HEK293T (cell line): ENCODE measurements at regions not wholly inside any gene's neighbourhood (a gene's known extent, or its start where the extent isn't known, plus 50 kb on each side); places are given as distances from the start of the nearest gene placed in this dataset.

Source experiments
- BHLHE40 ChIP-seq: fragments of 450-650 bp; IDR thresholded peaks from 2 replicates; pipeline ENCODE4 v1.6.1; 2016; ENCODE audit warnings: mild to moderate bottlenecking, moderate library complexity, borderline replicate concordance
- FOXK2 ChIP-seq: fragments of 450-650 bp; IDR thresholded peaks from 2 replicates; pipeline ENCODE4 v1.6.1; 2016; ENCODE audit warnings: mild to moderate bottlenecking
- HDGF ChIP-seq: fragments of 450-650 bp; IDR thresholded peaks from 2 replicates; pipeline ENCODE4 v1.6.1; 2017; ENCODE audit warnings: antibody characterized with exemption, borderline replicate concordance
- NFRKB ChIP-seq: fragments of 450-650 bp; IDR thresholded peaks from 2 replicates; pipeline ENCODE4 v1.6.1; 2016; ENCODE audit warnings: mild to moderate bottlenecking, moderate library complexity
- PKNOX1 ChIP-seq: fragments of 450-650 bp; IDR thresholded peaks from 2 replicates; pipeline ENCODE4 v1.6.1; 2016
- SP1 ChIP-seq: fragments of 450-650 bp; IDR thresholded peaks from 2 replicates; pipeline ENCODE4 v1.6.1; 2017

GRCh38 chr4:96092151-96092705, 252.3 kb downstream of the PDHA2 start:
- no peak for TF ChIP-seq NFRKB
- TF ChIP-seq HDGF = no peak
- TF ChIP-seq SP1 = no peak
- TF ChIP-seq PKNOX1 = no peak
- TF ChIP-seq BHLHE40 = no peak
- no peak for TF ChIP-seq FOXK2
